Inflammatory macrophage (primary cell): ENCODE measurements at regions not wholly inside any gene's neighbourhood (a gene's known extent, or its start where the extent isn't known, plus 50 kb on each side); places are given as distances from the start of the nearest gene placed in this dataset.
"Not testable (repeated sequence)": the region's sequence is repeated elsewhere in the genome, so short reads cannot be mapped to it uniquely, and the experiment has no call there.

Experiments used
- DNase-seq, 2 donors: peaks; one replicate each; pipeline ENCODE4 v3.0.0-alpha.2; 2020 to 2022

DNA sequence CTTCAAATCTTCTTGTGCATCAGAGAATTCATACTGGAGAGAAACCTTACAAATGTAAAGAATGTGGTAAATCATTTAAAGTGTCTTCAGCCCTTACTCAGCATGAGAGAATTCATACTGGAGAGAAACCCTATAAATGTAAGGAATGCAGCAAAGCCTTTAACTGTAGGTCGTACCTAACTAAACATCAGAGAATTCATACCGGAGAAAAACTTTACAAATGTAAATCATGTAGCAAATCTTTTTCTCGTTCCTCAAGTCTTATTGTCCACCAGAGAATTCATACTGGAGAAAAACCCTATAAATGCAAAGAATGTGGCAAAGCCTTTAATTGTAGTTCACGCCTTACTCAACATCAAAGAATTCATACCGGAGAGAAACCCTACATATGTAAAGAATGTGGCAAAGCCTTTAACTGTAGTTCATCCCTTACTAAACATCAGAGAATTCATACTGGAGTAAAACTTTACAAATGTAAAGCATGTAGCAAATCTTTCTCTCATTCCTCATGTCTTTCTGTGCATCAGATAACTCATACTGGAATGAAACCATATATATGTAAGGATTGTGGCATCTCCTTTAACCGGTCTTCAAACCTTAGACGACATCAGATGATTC is 118.5 kb upstream of the ZNF267 start:
- DNase-seq: no peak

DNA sequence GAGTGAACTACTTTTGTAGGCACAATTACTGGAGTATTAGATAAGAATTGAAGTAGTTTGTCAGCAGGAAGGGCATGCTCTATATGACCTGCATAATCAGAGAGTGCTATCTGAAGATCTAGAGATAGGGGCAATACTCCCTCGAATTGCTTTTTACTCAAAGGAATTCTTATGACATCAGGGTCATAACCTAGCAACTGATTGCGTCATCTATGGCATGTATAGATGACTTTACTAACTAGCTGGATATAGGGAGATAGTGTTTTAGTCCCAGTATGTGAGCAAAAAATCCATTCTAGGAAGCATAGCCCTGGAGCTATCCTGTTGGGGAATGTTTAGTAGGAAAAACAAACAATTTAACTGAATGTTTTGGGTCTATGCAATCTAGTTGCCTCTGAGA is 109.5 kb upstream of the ZNF267 start:
- no peak for DNase-seq

DNA sequence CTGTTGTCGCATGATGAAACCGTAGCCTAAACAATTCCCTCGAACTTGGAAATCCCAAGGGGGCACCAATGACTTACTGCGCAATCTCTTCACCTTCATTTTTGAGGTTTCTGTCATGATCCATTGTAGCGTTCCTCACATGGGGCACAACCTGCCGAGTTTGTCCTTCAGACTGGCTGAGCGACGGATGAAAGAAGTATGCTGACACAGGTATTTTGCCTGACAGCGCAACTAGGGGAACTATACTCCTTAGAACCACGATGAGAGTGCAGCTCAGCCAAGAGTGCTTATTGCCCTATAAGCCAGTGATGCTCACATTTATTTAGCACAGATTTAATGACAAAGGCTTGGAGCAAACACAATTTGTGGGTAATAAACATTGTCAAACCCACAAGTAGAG is 106.3 kb upstream of the ZNF267 start:
- DNase-seq: no peak

DNA sequence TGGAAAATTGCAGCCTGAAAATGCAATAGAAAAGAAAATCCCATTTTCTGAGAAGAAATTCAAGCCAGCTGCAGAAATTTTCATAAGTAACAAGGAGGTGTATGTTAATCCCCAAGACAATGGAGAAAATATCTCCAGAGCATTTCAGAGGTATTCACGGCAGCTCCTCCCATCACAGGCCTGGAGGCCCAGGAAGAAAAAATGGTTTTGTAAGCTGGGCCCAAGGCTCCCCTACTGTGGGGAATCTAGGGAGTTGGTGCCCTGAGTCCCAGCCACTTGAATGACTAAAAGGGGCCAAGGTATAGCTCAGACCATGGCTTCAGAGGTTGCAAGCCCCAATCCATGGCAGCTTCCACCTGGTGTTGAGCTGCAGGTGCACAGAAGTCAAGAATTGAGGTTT is 93.3 kb upstream of the ZNF267 start:
- no peak for DNase-seq

DNA sequence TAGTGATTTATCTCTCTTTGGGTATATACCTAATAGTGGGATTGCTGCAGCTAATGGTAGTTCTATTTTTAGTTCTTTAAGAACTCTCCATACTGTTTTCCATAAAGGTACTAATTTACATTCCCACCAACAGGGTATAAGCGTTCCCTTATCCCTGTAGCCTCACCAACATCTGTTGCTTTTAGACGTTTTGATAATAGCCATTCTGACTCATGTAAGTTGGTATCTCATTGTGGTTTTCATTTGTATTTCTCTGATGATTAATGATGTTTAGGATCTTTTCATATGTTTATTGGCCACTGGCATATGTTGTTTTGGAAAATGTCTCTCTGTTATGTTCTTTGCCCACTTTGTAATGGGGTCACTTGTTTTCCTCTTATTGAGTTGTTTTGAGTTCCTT is 88.5 kb upstream of the ZNF267 start:
- DNase-seq: no peak

DNA sequence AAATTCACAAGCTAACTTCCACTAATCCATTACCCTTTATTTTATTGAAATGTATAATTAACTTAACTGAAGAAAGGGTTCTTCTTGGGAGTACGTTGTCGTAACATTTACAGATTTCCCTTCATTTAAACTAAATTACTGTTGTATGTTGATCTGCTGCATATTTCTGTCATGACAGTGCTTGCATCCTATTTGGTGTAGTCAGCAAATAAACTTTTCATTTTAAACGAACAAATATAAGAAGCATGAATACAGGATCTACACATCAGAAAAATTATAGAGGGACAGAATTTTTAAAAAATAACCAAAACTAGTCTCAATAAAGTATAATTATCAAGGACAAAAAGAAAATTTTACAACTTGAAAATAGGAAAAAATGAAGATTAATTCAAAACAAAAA is 66.5 kb upstream of the ZNF267 start:
- DNase-seq: no peak

DNA sequence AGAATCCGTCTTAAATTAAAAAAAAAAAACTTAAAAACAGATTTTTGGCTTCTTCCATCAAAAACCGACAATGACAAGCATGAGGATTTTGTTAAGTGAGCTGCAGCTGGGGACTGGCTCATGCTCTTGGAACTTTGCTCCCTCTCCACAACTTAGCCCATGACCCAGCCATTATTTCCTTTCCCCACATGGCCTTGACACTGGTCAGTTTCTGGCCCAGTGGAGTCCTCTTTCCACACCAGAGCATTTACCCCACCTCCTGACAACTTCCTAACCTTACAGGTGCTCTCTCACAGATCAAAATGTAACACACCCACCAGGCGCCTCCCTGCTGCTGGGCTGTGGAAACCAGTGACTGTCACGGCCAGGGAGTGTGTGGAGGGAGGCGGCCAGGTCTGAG is 62.7 kb upstream of the ZNF267 start:
- no peak for DNase-seq

DNA sequence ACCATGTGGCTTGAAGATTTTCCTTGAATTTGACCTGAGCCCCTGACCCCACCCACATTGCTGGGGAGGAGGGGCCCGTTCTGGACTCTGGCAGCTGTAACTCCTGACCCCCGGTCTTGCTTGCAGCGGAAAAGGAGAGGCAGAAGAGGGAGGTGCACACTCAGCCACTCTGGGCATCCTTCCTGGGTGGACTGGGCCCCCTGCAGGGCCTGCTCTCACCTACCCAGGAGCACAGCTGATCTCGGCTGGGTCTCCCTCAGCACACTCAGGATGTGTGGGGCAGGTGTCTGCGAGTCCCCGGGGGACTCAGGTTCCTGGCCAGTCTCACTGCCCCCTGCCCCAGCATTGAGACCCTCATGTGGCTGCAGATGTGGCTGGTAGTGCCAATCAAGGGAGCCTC is 57.5 kb upstream of the ZNF267 start:
- DNase-seq: not testable (repeated sequence)

DNA sequence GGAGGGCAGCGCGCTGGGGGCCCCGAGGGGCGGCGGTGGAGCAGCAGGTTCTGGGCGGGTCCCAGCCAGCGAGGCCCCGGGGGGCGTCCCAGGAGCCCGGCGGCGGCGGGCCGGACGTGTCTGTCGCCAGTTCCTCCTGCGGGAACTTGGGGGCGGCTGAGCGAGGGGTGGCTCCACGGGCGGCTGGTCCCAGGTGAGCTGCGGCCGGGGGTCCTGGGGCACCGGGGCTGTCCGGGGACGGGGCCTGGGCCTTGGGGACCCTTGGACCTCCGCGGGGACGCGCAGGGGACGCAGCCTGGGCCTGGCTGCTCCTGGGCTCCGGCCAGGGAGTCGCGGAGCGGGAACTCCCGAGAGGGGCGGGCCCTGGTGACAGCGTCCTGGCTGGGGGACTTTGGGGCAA is 54.2 kb upstream of the ZNF267 start:
- DNase-seq: no peak

DNA sequence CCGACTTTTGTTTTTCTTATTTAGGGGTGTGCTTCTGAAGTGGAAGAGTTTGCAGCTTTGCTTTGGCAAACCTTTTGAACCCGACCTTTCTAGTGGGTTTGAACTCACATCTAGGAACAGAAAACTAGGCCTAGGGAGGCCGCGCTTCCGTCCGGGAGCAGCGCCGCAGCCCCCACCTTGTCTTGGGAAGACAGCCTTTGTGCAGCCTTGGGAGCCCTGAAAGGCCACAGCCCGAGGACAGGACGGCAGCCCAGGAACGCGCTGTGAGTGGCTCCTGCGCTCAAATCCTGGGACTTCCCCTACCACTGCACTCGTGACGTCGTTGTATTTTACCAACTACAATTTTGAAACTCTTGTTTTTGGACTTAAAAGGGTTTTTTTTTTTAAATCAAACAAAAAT is 53.7 kb upstream of the ZNF267 start:
- DNase-seq: no peak
